Astrocyte (in vitro differentiated cells and primary cell): ENCODE measurements at regions not wholly inside any gene's neighbourhood (a gene's known extent, or its start where the extent isn't known, plus 50 kb on each side); places are given as distances from the start of the nearest gene placed in this dataset.

Experiments
- DNase-seq: peaks from one replicate; pipeline ENCODE4 v3.0.0-alpha.2; 2010; ENCODE audit warnings: low read depth
- FAIRE-seq: peaks from 2 replicates; lab custom pipeline; 2011; peaks lifted over from hg19 to GRCh38; lab: Jason Lieb, UNC
- H2AFZ ChIP-seq: 2 replicates; pipeline ENCODE4 v1.6.0; 2012; ENCODE audit warnings: low read depth, low read length, inconsistent platforms
- H3K27ac ChIP-seq: 2 replicates; pipeline ENCODE4 v1.5.1; 2011; ENCODE audit warnings: low read depth, low read length, inconsistent platforms
- H3K27me3 ChIP-seq: 2 replicates; pipeline ENCODE4 v1.6.0; 2011; ENCODE audit warnings: low read length, inconsistent platforms; ENCODE audit not compliant: insufficient read depth
- H3K36me3 ChIP-seq: 2 replicates; pipeline ENCODE4 v1.5.1; 2011; ENCODE audit warnings: low read length, inconsistent platforms; ENCODE audit not compliant: insufficient read depth
- H3K4me1 ChIP-seq: 2 replicates; pipeline ENCODE4 v1.5.1; 2011; ENCODE audit warnings: low read length, inconsistent platforms; ENCODE audit not compliant: insufficient read depth
- H3K4me2 ChIP-seq: 2 replicates; pipeline ENCODE4 v1.6.0; 2012; ENCODE audit warnings: low read length, inconsistent platforms
- H3K4me3 ChIP-seq: 2 replicates; pipeline ENCODE4 v1.5.1; 2011; ENCODE audit warnings: low read depth, mild to moderate bottlenecking, low read length, inconsistent platforms; ENCODE audit not compliant: insufficient read depth
- H3K79me2 ChIP-seq: 2 replicates; pipeline ENCODE4 v1.6.0; 2012; ENCODE audit warnings: mild to moderate bottlenecking, low read length, inconsistent platforms; ENCODE audit not compliant: insufficient read depth
- H3K9ac ChIP-seq: 2 replicates; pipeline ENCODE4 v1.6.0; 2012; ENCODE audit warnings: mild to moderate bottlenecking, low read length, inconsistent platforms
- H3K9me3 ChIP-seq: 2 replicates; pipeline ENCODE4 v1.5.1; 2012; ENCODE audit warnings: low read depth, mild to moderate bottlenecking, low read length, inconsistent platforms; ENCODE audit not compliant: insufficient read depth
- H4K20me1 ChIP-seq: 2 replicates; pipeline ENCODE4 v1.6.0; 2012; ENCODE audit warnings: low read length, inconsistent platforms; ENCODE audit not compliant: insufficient read depth
- H3K27ac Mint-ChIP-seq: one replicate; pipeline ENCODE4 v1.8.0; 2021; ENCODE audit warnings: mild to moderate bottlenecking, mixed read lengths; ENCODE audit not compliant: unreplicated experiment
- H3K27me3 Mint-ChIP-seq: one replicate; pipeline ENCODE4 v1.8.0; 2021; ENCODE audit warnings: low read depth, mixed read lengths; ENCODE audit not compliant: unreplicated experiment
- H3K36me3 Mint-ChIP-seq: one replicate; pipeline ENCODE4 v1.8.0; 2021; ENCODE audit warnings: low read depth, mixed read lengths; ENCODE audit not compliant: unreplicated experiment
- H3K4me1 Mint-ChIP-seq: one replicate; pipeline ENCODE4 v1.8.0; 2021; ENCODE audit warnings: low read depth, mixed read lengths; ENCODE audit not compliant: unreplicated experiment
- H3K4me3 Mint-ChIP-seq: one replicate; pipeline ENCODE4 v1.8.0; 2021; ENCODE audit warnings: mild to moderate bottlenecking, moderate library complexity, mixed read lengths; ENCODE audit not compliant: unreplicated experiment
- H3K9me3 Mint-ChIP-seq: one replicate; pipeline ENCODE4 v1.8.0; 2021; ENCODE audit warnings: mild to moderate bottlenecking, mixed read lengths; ENCODE audit not compliant: unreplicated experiment
- EZH2 ChIP-seq: IDR thresholded peaks from 2 replicates; pipeline ENCODE4 v1.6.1; 2012; ENCODE audit warnings: mild to moderate bottlenecking, low read length, inconsistent platforms; ENCODE audit not compliant: insufficient read depth
- TF ChIP-seq, protein P1 (sequence below): IDR thresholded peaks from 2 replicates; pipeline ENCODE4 v1.5.1; 2011; ENCODE audit warnings: low read depth, mild to moderate bottlenecking, inconsistent platforms, low read length, moderate library complexity; ENCODE audit not compliant: insufficient read depth

DNA sequence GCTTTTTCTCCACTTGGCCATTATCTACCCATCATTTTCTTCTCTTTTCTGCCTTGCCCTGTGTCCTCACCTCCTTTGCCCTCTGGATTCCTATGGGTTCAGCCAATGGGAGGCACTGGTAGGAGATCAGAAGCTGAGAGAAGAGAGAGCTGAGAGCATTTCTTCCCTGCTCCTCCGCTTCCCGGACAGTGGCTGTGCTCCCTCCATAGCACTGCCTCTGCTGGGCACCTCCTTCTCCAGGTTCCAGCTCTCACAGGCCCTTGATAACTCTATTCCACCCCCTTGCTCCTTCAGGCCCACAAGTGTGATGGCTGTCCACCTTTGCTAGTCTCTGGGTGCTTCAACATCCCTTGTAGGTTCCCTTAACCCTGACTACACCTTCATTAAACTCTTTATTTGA, 79.6 kb downstream of the LSM5 start:
- H3K9ac ChIP-seq, result no peak overlapping the region
- no peaks in the 10 kb centered on the region for H3K79me2 ChIP-seq
- H3K27me3 ChIP-seq, result no peaks in the 10 kb centered on the region
- no peaks in the 10 kb centered on the region for H3K36me3 Mint-ChIP-seq
- DNase-seq, result no peak
- no peaks in the 10 kb centered on the region for H3K4me1 ChIP-seq
- H3K4me2 ChIP-seq, result no peak overlapping the region
- H3K9me3 Mint-ChIP-seq, result no peaks in the 10 kb centered on the region
- peaks cover 6% of the 10 kb centered on the region for H3K27me3 Mint-ChIP-seq
- no peaks in the 10 kb centered on the region for H3K4me1 Mint-ChIP-seq
- H3K4me3 ChIP-seq, result no peak overlapping the region
- H3K36me3 ChIP-seq, result no peaks in the 10 kb centered on the region
- no peaks in the 10 kb centered on the region for H3K9me3 ChIP-seq
- H4K20me1 ChIP-seq, result no peaks in the 10 kb centered on the region
- no peak for FAIRE-seq
- H3K27ac Mint-ChIP-seq, result no peak overlapping the region
- no peak overlapping the region for H3K4me3 Mint-ChIP-seq
- H2AFZ ChIP-seq, result no peak overlapping the region
- TF ChIP-seq, protein P1, sequence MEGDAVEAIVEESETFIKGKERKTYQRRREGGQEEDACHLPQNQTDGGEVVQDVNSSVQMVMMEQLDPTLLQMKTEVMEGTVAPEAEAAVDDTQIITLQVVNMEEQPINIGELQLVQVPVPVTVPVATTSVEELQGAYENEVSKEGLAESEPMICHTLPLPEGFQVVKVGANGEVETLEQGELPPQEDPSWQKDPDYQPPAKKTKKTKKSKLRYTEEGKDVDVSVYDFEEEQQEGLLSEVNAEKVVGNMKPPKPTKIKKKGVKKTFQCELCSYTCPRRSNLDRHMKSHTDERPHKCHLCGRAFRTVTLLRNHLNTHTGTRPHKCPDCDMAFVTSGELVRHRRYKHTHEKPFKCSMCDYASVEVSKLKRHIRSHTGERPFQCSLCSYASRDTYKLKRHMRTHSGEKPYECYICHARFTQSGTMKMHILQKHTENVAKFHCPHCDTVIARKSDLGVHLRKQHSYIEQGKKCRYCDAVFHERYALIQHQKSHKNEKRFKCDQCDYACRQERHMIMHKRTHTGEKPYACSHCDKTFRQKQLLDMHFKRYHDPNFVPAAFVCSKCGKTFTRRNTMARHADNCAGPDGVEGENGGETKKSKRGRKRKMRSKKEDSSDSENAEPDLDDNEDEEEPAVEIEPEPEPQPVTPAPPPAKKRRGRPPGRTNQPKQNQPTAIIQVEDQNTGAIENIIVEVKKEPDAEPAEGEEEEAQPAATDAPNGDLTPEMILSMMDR, result no peak
- TF ChIP-seq EZH2, result no peak
- H3K27ac ChIP-seq, result no peak overlapping the region

DNA sequence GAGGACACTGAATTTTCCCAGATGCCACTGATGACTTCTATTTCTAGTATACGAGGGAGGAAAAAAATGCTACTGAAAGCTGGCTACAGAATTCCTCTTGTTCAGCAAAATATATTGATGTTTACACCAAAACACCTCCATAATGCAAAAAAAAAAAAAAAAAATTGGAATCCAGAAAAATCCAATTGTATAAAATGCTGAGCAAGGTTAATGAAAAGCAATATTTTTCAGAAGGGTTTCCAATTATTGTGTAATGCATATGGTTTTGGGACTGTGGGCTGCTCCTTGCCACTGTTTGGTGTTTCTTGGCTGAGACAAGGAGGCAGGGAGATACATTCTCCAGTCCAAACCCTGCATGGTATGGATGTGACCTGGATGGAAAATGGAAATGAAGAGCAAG, 83.8 kb downstream of the LSM5 start:
- H3K9ac ChIP-seq, result no peak overlapping the region
- H3K27me3 Mint-ChIP-seq, result peaks cover 12% of the 10 kb centered on the region
- H3K4me3 ChIP-seq, result no peak overlapping the region
- FAIRE-seq, result no peak
- no peak overlapping the region for H3K27ac ChIP-seq
- H4K20me1 ChIP-seq, result no peaks in the 10 kb centered on the region
- no peaks in the 10 kb centered on the region for H3K4me1 ChIP-seq
- H3K36me3 ChIP-seq, result no peaks in the 10 kb centered on the region
- no peak overlapping the region for H3K4me3 Mint-ChIP-seq
- H3K79me2 ChIP-seq, result no peaks in the 10 kb centered on the region
- H3K36me3 Mint-ChIP-seq, result no peaks in the 10 kb centered on the region
- H3K4me1 Mint-ChIP-seq, result no peaks in the 10 kb centered on the region
- H3K27ac Mint-ChIP-seq, result no peak overlapping the region
- no peaks in the 10 kb centered on the region for H3K9me3 ChIP-seq
- H3K27me3 ChIP-seq, result no peaks in the 10 kb centered on the region
- no peak for DNase-seq
- no peak overlapping the region for H2AFZ ChIP-seq
- H3K9me3 Mint-ChIP-seq, result no peaks in the 10 kb centered on the region
- H3K4me2 ChIP-seq, result no peak overlapping the region
- no peak for TF ChIP-seq EZH2
- TF ChIP-seq, protein P1, result no peak

GRCh38 chr7:32403463-32404229, 86.5 kb downstream of the LSM5 start:
- H3K27ac Mint-ChIP-seq, result no peak overlapping the region
- H3K27me3 ChIP-seq, result no peaks in the 10 kb centered on the region
- no peak overlapping the region for H2AFZ ChIP-seq
- no peak overlapping the region for H3K4me3 Mint-ChIP-seq
- no peaks in the 10 kb centered on the region for H3K79me2 ChIP-seq
- H3K4me1 Mint-ChIP-seq, result no peaks in the 10 kb centered on the region
- H3K36me3 ChIP-seq, result no peaks in the 10 kb centered on the region
- no peak overlapping the region for H3K4me3 ChIP-seq
- H3K9ac ChIP-seq, result no peak overlapping the region
- no peaks in the 10 kb centered on the region for H3K9me3 ChIP-seq
- H3K27me3 Mint-ChIP-seq, result peaks cover 16% of the 10 kb centered on the region
- no peaks in the 10 kb centered on the region for H3K9me3 Mint-ChIP-seq
- DNase-seq (no peak), FAIRE-seq (no peak)
- no peak overlapping the region for H3K4me2 ChIP-seq
- no peaks in the 10 kb centered on the region for H3K36me3 Mint-ChIP-seq
- no peak overlapping the region for H3K27ac ChIP-seq
- no peaks in the 10 kb centered on the region for H4K20me1 ChIP-seq
- TF ChIP-seq EZH2, result no peak
- TF ChIP-seq, protein P1, result no peak
- no peaks in the 10 kb centered on the region for H3K4me1 ChIP-seq
